ENCODE measurements at regions not wholly inside any gene's neighbourhood (a gene's known extent, or its start where the extent isn't known, plus 50 kb on each side); places are given as distances from the start of the nearest gene placed in this dataset.

DNA sequence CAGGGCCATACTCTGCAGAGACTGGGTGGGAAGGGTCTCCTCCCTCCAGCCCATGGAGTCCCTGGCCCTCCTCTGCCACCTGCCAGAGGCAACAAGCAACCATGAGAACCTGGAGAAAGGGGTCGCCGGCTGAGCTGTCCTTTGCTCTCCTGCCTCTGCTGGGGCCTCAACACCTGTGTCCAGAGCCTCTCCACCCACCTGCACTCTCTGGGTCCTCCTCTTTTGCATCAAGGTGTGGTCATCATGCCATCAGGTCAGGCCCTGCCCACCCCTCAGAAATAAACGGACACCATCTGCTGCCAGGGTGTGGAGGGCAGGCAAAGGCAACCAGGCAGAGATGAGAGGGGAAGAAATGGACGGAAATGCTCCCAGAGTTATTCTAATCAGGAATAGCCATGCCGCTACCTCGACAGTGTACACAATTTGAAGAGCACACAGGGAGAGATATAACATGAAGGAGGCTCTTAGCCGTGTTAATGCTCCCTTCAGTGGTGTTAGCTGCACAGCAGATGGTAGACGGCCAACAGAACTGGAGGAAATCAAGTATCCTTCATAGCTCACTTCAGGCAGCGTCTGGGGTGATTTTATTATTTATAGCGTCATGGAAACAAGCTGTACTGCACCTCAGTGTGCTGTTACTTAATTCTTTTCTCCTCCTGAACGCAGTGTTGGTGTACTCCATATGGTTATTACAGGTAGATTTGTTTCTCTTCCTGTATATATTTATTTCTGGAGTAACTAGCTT is 247.9 kb downstream of the TSN start:
- ChIA-PET POLR2A (no interaction called here), CTCF (no interaction called here)

GRCh38 chr2:122007126-122007525 is 251.7 kb downstream of the TSN start:
- POLR2A ChIA-PET, result no interaction called here
- CTCF ChIA-PET, result no interaction called here

DNA sequence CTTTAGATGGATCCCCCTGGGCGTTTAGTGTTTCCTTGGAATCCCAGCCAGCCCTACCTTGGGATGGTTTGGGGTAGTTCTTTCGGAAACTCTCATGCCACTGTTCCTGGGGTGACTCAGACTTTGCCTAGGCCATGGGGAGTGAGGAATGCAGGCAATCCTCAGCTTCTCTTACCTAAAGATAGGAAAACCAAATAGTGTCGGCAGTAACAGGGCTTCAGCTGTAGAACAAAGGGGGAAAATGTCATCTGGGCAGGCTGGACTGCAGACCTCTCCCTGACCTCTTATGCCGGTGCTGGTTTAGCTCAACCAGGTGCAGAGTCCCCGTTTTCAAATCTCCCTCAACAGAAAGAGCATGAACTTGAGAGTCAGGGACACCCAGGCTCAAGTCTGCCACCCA is 252.1 kb downstream of the TSN start:
- CTCF ChIA-PET, result no interaction called here
- POLR2A ChIA-PET, result no interaction called here

- CTCF ChIA-PET, result no interaction called here
- POLR2A ChIA-PET, result no interaction called here
Observed at GRCh38 chr2:122009561-122009960, 254.1 kb downstream of the TSN start.

GRCh38 chr2:122011493-122012270 is 256.2 kb downstream of the TSN start:
- ChIA-PET CTCF (no interaction called here), POLR2A (no interaction called here)

GRCh38 chr2:122018736-122019135 is 263.3 kb downstream of the TSN start:
- POLR2A ChIA-PET, result no interaction called here

GRCh38 chr2:122019724-122020123 is 264.3 kb downstream of the TSN start:
- CTCF ChIA-PET, result no interaction called here
- POLR2A ChIA-PET, result no interaction called here

More at GRCh38 chr2:122018736-122019135, 263.3 kb downstream of the TSN start:
- CTCF ChIA-PET, result no interaction called here

DNA sequence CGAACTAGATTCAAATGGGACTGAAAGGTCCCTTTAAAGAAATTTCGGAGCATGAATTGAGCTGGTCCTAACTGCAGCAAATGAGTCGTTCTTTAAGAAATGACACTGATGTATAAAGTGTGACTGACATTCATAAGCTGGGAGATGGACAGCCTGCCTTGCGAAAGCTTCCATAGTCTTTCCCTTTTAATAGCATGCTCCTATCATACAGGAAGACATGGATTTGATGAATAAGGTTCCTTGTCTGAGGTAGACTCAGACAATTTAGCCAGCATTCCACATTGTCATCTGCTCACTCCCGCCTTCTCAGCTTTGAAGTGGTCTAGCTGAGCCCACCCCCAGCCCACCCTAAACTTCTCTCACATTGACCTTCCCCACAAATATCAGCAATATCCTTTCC is 264.9 kb downstream of the TSN start:
- ChIA-PET POLR2A (no interaction called here), CTCF (no interaction called here)

DNA sequence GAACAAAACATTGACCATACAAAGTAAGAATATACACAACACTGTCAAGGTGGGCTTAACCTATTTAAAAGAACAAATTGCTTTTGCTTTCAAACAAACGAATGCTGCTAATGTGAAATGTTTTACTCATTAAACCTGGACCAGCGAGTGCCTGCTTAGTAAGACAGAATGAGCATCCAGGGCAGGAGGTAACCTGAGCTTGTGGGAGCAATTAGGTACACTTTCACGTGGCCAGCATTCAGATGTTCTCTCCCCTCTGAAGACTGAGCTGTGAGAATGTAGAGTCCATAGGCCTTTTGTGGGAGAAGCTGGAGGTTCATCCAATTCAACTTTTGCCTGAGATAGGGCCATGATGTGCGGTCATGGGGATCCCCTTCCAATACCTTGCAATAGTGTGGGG is 266.5 kb downstream of the TSN start:
- ChIA-PET POLR2A (no interaction called here), CTCF (no interaction called here)

DNA sequence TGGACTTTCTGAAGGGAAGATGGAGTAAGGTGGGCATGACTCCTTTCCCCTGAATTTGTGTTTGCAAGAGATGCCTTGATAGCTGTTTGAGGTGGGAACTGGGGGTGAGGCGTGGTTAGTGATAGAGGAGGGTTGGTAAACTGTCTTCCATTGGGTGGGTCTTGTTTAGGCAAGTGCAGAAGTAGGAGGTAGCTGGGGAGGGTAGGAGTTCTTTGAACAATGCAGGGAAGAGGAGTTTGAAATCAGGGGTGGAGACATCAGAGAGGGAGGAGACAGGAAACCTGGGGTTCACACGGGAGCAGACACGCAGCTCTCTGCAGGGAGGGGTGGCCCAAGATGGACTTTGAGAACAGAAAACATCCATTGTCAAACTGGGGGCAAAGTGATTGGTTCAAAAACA is 267.1 kb downstream of the TSN start:
- CTCF ChIA-PET, result no interaction called here

DNA sequence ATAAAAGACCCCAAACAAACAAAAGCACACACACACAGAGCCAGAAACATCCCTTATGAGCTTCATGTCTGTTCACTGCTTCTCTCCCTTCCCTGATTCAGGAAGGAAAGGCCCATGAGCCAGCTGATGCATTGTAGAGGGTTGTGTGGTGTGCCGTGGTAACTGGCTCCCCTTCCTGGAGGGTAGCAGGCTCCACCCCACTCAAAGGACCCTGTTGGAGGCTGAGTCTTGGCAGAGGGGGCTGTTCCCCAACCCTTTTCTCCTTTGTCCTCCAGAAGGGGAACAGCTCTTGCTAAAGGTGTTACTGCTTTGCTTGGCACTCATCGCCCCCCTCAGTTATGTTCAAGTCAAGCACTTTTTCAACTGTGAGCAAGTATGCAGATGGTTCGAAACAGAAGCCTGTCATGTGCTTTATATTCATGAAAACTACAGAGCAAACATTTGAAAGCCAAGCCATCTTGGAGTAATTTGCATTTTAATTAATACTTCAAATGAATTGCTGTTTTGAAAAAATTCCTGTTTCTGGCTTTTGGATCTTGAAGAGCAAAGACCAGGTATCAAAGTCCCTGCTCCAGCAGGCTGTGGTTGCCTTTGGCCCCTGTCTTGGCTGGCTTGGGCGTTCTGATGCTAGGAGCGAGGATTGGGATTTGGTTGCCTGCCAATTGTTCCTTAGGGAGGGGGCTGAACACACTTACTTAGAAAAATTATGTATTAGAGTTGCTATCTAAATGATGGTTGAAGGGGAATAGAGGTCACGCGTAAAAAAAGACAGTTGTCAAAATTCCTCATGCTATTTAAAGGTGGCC is 267.8 kb downstream of the TSN start:
- CTCF ChIA-PET, result no interaction called here
- POLR2A ChIA-PET, result no interaction called here

More for the DNA sequence above, 267.1 kb downstream of the TSN start:
- POLR2A ChIA-PET, result no interaction called here

DNA sequence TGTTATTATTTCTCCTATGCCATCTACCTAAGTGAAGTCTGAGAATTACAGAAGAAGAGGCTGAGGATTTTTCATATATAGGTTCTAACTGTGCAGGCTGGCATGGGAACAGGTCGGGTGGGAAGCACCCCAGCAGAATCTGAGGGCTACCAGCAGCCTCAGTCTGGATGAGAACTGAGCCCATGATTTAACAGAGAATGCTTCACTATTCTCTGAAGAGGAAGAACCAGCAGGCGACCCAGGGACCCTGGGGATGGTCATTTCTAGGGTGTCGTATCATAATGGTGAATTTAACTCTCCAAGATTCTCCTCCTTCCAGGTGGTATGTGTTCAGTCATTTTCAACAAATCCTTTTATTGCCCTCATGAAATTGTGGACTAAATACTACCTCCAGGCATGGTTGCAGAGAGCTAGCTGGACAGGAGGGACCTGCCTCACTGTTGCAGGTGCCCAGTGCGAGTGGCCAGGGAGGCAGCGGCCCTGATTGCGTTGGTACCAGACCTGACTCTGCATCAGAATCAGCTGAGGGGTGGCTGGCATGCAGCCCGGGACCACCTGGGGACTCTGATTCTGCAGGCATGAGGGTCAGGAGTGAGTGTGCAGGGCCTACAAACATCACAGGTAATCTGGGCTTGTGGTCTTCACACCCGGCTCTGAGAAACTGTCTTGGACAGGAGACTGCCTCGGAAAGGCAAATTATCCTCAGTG is 272.2 kb downstream of the TSN start:
- ChIA-PET CTCF (no interaction called here), POLR2A (no interaction called here)

DNA sequence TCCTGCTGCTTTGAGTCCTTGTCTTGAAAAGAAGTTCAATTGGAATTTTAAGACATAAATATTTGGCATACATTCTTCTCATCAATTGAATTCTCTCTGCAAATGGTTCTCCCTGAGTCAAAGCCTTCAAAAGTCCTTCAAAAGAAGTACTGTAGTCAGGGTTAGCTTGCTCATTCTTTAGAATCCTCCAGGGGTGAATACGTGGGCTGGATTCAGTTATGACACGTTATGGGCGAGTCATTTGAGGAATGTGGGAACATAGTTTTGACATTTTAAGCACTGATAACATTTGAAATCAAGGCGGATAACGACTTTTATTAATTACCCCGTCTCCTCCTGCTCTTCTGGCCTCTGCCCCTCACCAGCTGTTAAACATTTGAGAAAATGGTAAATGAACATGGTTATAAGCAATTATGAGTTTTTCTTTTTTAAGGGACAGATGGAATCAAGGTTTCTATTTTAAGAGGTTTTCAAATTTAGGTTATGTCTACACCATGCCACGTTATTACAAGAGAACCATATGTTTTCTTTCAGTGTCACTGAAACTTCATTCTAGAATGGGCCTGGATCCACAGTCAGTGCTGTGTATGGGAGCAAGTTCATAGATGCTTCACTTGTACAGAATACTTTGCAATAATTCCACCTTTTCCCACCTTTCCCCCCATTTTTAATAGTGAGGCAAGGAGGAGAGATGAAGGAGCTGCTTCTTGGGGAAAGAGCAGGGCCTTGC is 273.1 kb downstream of the TSN start:
- CTCF ChIA-PET, result no interaction called here
- POLR2A ChIA-PET, result no interaction called here

GRCh38 chr2:122029456-122029855 is 274.0 kb downstream of the TSN start:
- POLR2A ChIA-PET, result no interaction called here
- CTCF ChIA-PET, result no interaction called here

- CTCF ChIA-PET, result no interaction called here
- POLR2A ChIA-PET, result no interaction called here
Observed at GRCh38 chr2:122029945-122030344, 274.5 kb downstream of the TSN start.

GRCh38 chr2:122031544-122032263 is 276.3 kb downstream of the TSN start:
- ChIA-PET POLR2A (no interaction called here), CTCF (no interaction called here)

GRCh38 chr2:122032264-122032645 is 276.8 kb downstream of the TSN start:
- POLR2A ChIA-PET, result no interaction called here
- CTCF ChIA-PET, result no interaction called here

DNA sequence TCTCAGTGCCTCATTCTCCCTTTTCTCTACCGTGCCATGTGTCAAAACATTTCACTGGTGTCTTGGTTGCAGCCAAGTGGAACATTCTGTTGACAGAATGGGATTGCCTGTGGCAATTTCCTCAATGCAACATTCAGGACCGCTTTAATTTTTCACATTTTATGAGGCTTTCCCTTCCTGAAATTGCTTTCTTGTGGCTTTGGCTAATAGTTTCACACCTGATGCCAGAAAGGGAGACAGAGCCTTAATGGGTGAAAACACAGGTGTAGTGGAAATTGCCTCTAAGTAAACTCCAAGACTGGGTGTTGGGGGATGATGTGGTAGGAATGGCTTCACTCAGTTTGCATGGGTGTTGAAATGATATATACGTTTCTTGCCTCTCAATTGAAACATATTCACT is 278.3 kb downstream of the TSN start:
- ChIA-PET POLR2A (no interaction called here), CTCF (no interaction called here)

DNA sequence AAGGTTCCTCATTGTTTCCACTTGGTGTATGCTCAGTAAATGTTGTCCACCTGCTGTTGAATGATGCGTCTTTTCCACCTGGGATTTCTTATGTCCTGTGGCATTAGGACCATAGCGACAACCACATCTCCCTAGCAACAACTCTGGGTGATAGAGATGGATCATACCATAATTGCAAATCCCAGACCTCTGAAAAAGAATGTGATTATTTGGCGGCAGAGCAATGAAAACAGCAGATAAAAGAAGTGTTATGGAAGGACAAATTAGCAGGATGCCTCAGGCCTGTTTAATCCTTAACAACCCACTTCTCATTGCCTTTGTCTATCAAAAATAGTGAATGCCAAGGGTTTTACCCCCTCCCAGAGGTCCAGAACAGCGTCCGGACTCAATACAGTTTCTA is 278.9 kb downstream of the TSN start:
- POLR2A ChIA-PET, result no interaction called here
- CTCF ChIA-PET, result no interaction called here

Measured in activated CD8-positive, alpha-beta memory T cell treated with anti-CD3 and anti-CD28 coated beads for 36 hours (primary cell).